Inflammatory macrophage (primary cell): ENCODE measurements at regions not wholly inside any gene's neighbourhood (a gene's known extent, or its start where the extent isn't known, plus 50 kb on each side); places are given as distances from the start of the nearest gene placed in this dataset.
"Not testable (repeated sequence)": the region's sequence is repeated elsewhere in the genome, so short reads cannot be mapped to it uniquely, and the experiment has no call there.

Experiments used
- DNase-seq, 2 donors: peaks; one replicate each; pipeline ENCODE4 v3.0.0-alpha.2; 2020 to 2022

DNA sequence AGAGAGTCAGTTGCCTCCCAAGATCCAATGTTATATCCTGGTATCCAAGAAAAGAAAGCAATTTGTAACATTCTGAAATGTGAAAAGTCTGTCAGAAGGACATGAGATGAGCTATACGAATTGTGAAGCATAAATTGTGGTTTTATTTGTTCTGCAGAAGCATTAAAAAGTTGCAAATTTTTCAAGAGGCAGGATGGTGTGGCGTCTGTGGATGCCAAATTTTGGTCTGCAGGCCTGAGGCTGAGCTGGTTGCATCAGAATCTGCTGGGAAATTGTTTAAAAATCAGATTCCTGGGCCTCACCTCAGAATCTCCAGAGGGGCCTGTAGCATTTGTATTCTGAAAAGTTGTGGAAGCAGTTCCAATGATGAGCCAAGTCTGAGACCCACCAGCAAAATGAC, 284.7 kb downstream of the NUAK1 start:
- no peak for DNase-seq

DNA sequence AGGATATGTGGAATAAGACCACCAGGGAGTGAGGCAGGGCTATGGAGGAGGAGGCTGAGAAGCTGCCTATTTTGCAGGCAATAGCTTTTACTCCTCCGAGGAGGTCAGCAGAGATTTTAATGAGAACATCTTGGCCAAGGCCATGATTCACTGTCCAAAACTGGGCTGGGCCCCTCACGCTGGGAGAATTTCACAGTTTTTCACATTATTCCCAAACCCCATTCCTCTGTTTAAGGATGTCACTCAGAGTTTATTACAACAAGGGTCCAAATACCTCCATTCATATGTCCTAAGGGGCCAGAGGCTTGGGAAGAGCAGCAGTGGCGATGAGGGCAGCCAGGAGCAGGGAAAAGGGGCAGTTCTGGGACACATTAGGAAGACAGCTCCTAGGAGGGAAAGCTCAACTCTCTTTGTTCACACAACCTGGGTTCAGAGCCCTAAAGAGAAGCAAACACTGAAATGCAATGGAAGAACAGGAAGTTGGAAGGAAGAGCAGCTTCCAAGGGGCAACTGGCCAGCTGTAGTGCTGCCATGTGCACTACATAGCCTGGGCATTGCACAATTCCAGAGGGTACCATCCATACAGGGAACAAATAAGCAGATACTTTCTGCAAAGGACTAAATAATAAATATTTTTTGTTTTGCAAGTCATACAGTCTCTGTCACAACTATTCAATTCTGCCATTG, 283.2 kb downstream of the NUAK1 start:
- DNase-seq, result no peak

DNA sequence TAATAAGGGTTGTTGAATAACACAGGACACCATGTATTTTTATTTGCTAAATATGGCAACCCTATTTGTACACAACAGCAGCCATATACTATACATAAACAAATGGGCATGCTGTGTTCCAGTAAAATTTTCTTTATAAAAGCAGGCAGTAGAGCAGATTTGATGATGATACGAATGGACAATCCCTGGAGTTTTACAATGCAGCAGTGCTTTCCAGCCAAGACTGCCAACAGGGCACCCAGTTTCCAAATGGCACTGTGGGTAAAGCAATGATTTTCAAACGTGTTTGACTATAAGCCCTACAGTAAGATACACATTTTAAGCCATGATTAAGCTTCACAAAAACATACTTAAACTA, 282.7 kb downstream of the NUAK1 start:
- no peak for DNase-seq

DNA sequence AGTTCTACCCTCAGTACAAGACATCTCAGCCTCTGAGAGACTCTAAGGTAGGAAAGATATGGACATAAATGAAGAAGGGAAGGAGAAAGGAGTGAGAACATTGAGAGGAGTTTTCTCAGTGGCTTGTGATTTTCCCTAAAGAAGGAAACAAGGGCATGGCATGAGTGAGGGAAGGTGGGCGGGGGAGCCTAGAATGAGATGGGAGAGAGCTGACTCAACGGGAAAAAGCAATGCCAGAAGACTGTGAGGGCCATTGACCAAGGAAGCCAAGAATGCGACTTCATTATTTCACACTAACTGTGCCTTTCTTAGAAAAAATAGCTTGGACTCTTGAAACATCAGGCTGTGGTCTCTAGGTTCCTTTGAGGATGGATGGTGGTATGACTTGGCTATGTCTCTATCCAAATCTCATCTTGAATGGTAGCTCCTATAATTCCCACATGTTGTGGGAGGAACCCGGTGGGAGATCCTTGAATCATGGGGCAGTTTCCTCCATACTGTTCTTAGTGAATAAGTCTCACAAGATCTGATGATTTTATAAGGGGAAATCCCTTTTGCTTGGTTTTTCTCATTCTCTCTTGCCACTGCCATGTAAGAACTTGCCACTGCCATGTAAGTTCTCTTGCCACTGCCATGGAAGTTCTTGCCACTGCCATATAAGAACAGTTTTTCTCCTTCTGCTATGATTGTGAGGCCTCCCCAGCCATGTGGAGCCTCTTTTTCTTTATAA, 279.6 kb downstream of the NUAK1 start:
- DNase-seq, result no peak

DNA sequence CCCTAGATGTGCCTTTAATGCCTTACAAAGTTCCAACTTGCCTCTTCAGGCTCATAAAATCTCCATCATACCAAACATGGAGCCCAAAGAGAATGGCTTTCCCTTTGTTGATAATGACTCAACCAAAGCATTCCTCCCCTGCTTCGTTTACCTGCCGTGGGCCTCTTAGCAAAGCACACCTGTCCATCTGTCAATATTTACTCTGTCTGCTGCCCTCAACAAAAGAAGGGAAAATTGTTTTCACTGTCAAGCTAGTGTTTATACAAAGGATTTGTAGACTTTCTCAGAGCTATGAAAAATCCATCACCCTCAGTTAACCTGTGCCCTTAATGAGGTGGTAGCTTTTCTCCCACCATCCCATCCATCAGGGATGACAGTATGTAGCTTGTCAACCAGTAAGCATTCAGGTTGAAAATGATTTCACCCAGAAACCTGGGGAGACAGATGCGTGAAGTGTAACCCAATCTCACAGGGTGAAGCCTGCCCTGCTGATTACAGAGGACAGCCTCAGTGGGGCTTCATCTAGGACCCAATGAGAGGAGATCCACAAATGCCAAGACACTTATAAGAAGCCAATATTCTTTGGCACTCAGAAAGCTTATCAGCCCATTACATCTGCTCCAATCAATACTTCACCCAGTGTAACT, 278.1 kb downstream of the NUAK1 start:
- DNase-seq, result no peak

DNA sequence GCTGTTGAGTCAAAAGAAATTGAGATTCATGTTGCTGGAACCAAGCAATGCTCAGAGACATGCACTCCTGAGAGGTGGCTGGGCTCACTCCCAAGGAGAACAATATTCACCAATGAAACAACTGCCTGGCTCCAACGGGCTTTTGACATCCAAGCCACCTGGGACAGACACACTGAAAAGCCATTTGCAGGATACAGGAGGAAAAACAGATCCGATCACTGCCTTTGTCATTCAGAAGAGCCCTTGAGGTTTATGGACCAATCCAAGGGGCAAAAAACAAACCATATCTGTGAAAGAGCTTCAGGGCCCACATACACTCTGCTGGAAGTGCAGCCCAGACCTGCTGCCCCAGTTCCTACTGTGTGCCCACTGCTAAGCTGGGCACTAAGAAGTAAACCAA, 277.5 kb downstream of the NUAK1 start:
- no peak for DNase-seq

DNA sequence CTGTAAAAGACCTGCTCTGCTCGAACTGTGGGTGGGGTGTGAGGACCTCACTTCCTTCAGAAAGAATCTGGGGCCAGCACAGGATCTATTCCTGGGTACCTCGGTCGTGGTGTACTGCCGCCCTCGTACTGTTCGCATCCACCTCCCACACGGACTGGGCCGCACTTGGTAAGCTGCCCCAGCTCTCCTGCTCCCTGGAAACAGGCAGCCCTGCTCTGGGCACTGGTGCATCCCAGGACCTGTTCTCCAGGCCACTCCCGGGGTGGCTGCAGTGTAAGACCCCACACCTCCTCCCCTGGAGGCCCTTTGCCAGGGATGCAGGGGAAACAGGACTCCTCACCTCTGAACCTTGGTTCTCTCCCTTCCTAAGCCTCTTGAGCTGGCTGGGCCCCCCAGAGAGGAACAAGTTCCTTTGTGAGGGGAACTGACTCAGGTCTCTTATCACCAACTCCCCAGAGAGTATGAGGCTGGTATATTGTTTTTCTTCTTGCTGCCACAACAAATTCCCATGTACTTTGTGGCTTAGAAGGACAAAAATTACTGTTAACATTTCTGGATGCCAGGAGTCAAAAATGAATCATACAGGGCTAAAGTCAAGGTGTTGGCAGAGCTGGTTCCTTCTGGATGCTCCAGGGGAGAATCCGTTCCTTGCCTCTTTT, 276.5 kb downstream of the NUAK1 start:
- DNase-seq, result no peak

DNA sequence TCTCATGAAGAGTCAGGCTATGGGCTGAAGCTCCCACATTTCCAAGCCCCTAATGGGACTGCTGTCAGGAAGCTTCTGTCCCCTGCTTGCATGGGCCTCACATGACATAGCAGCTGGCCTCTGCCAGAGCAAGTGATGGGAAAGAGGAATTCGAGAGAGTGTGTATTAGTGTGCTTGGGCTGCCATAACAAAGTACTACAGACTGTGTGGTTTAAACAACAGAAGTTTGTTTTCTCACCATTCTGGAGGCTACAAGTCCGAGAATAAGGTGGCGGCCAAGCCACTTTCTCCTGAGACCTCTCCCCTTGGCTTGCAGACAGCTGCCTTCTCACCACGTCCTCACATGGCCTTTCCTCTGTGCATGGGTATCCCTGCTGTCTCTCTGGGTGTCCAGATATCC, 274.4 kb downstream of the NUAK1 start:
- DNase-seq, result no peak

DNA sequence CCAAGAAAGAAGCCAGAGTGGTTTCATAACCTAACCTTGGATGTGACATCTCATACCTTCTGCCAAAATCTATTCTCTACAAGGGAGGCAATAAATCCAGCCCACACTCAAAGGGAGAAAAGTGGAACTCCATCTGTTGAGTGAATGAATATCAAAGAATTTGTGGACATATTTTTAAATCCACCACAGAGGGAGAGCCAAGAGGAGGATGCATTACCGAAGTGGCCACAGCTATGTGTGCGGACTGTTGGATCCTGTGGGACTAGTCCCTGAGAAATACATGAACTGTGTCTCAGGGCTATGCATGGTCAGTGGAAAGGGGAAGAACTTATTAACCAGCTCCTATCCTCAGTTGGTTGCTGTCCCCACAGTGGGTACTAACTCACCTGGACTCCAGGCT, 273.9 kb downstream of the NUAK1 start:
- no peak for DNase-seq

DNA sequence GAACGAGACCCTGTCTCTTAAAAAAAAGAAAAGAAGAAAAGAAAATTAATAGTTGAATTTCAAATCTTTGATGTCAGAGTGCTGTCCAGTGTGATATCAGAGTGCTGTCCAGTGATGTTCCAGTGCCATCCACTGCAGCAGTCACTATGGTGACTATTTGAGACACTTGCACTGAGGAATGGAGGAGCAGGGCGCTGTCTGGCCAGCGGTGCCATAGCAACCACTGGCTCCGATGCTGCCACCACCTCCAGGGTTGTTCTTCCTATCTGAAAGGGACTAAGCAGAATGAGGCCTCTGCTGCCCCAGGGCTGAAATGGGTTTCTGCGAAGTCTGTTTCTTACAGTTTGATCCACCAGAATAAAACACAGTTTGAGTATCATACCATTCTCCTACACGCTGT, 272.9 kb downstream of the NUAK1 start:
- no peak for DNase-seq

DNA sequence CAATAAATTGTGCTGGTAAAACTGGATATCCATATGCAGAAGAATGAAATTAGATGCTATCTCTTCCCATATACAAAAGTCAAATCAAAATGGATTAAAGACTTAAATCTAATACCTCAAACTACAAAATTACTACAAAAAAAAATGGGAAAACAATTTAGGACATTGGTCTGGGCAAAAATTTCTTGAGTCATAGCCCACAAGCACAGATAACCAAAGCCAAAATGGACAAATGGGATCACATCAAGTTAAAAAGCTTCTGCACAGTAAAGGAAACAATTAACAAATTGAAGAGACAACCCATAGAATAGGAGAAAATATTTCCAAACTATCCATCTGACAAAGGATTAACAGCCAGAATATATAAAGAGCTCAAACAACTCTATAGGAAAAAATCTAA, 264.6 kb downstream of the NUAK1 start:
- DNase-seq, result no peak

DNA sequence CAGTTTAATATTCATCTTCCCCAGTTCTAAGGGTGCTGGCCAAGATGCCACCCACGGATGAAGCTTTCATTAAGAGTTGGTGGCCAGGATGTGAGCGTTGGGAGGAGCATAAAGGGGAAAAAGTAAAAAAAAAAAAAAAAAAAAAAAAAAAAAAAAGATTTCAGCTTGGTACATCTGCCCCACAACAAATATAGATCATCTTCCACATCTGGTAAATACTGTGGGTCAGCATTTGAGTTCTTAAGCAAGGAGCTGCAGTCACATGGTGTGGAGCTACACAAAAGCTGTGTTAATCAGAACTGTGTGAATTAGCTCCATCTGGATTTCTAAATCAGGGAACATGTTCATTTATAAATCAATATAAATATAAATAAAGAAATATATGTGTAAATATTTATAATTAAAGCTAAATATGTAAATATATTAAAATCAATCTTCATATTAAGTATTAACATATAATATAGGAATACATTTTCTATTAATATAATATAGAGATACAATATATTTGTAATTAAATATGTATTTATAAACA, 262.3 kb downstream of the NUAK1 start:
- no peak for DNase-seq

DNA sequence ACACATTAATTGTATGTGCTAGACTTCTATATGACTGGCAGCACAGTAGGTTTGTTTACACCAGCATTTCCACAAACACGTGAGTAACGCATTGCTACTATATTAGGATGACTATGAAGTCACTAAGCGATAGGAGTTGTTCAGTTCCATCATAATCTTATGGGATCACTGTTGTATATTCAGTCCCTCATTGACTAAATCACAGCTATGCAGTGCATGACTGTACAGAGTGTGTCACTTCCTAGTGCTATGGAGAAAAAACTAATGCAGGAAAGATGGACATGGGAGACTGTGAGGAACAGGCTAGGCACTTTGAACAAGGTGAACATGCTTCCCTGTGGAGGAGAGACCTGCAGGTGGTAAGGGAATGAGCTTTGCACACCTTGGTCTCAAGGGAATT, 259.8 kb downstream of the NUAK1 start:
- DNase-seq, result no peak

DNA sequence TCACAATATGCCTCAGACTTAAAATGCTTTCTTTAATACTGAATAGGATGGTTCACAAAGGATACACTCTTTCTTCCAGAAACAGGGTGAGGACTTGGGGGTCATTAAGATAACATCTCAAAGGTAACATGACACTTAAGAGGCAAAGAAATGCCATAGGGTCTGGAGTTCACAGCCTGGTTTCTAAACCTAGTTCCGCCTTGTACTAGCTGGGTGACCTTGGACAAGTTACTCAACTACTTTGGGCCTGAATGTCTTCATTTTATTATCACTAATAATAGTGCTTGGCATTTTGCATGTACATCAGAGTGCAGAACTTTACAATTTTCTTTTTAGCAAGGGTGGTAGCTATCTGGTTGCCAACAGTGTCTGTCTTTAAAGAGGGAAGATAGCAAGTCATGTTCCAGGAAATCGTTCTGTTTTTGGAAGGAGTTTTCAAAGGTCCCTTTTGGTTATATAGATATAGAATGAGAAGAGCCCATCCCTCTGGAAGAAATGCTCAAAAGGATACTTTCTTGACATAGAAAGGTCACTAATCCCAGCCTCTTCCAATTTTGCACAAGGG, 257.8 kb downstream of the NUAK1 start:
- DNase-seq, result no peak

DNA sequence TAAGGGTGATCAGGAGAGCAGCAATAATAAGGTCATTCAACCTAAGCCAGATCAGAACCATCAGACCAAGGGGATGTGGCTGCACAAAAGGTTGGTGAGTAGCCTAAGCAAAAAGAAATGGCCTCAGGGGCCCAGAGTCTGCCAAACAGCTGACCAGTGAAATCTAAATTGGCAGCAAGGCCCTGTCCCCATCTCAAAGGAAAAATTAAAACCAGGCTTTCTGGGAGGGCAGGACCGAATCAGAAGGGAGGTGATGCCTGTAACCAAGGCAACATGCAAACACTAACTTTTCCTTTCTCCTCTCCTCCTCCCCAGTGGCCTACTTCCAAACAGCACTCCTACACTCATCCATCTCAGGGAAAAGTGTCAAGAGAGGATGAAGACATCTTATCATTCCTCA, 256.4 kb downstream of the NUAK1 start:
- DNase-seq, result no peak

DNA sequence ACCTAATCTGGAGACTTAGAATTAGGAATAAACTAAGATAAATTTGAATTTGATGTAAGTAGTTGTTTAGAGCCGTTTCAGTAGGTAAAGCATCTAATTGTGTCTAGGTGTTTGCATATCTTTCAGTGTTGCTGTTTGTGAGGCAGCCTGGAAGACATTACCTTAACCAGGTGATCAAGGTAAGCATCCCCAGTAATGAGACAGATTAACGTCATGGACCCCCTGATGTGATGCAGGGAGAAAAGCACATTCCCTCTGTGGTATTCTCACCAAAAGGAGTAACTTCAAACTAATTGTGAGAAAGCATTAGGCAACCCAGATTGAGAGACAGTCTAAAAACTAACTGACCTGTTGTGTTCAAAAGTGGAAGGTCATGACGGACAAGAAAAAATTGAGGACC, 251.6 kb downstream of the NUAK1 start:
- no peak for DNase-seq

DNA sequence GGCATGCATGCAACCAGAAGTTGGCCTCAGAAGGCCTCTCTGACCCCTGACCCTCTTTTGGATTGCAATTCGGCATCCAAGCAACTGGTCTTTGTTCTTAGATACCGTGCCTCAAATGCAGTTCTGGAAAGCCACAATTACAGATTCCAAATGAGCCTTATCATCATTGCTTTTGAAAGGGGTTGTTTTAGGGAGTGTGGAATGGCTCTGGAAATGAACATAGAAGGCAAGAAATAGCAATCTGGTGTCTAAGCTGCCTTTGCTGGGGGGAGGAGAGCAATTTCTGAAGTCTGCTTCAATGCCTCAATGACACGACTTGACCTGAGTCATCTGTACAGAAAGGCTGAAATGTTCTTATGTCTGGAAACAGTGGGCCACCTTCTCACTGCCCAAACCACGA, 250.1 kb downstream of the NUAK1 start:
- no peak for DNase-seq

DNA sequence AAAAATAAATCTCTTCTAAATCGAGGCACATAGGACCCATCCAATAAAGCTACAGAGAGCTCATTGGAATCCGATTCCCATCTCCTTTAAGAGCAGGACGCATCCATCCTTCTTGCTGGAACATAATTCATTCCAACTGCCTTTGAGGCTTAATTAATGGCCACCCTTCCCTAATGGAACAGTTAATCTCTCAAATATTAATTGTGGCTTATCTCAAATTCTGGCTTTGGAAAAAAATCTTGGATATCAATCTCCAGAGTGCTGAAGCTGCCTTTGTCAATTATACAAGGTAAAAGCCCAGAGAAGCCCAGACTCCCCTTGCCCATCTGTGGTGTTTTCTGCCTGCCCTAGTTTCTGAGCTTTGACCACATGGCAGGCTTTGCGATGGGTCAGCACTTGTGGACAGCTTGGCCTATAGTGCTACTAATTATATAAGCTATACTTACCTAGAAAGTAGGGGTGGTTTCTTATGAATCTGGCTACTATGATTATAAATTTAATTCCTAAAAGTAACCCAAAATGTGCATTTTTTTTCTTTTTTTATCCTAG, 246.3 kb downstream of the NUAK1 start:
- no peak for DNase-seq

DNA sequence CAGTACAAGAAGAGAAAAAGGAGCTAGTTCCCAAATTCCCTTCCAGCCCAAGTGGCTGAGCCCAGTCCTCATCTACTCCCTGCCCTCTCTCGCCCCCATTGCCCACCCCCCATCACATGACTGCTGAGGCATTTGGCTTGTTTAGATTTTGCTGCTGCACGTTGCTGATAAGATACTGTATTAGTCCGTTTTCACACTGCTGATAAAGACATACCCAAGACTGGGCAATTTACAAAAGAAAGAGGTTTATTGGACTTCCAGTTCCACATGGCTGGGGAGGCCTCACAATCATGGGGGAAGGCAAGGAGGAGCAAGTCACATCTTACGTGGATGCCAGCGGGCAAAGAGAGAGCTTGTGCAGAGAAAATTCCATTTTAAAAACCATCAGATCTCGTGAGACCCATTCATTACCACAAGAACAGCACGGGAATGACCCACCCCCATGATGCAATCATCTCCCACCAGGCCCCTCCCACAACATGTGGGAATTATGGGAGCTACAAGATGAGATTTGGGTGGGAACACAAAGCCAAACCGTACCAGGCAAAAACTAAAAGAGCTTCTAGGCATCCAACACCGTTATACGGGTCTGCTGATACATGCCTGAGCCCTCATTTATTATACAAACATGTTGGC, 243.4 kb downstream of the NUAK1 start:
- not testable (repeated sequence) for DNase-seq

DNA sequence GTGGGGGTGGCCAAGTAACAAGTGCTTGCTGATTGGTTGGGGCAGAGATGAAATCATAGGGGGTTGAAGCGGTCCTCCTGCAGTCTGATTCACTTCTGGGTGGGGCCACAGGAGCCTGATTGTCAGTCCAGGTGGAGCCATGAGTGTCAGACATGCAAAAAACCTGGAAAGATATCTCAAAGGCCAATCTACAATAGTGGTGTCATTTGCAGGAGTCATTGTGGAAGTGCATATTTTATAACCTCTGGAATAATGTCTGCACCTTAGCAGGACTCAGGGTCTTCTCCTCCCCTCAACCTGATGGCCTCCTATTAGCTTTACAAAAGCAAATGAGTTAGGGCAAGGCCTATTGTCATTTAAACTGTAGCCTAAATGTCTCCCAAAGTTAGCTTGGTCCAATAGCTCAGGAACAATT, 241.4 kb downstream of the NUAK1 start:
- no peak for DNase-seq

DNA sequence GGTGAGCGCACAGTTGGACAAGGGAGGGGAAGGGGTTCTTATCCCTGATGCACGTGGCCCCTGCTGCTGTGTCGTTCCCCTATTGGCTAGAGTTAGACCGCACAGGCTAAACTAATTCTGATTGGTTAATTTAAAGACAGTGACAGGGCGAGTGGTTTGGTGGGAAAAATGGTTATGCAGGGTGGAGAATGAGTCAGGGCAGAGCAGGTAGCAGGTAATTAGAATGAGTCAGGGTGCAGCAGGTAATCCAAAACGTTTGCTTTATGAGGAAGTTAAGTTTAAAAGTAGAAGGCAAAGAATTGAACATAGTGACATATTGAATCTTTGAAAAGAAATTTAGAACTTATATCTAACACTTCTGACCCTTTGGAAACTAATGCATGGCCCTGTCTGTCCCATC, 240.5 kb downstream of the NUAK1 start:
- DNase-seq, result not testable (repeated sequence)

DNA sequence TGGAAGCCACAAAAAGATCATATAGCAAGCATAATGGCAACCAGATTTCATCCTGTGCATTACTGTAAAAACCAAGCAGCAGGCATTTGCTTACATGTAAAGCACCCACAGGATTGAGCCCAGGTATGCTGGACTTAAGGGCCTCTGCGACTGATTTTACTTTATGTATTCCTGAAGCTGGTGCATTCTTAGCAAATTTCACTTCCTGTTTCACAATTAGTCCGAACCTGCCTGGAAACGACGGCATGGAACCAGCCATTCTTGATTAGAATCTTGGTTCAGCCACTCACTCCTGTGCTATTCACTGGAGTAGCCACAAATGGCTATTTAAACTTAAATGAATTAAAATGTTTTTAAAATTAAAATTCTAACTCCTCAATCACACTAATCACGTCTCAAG, 239.2 kb downstream of the NUAK1 start:
- DNase-seq, result no peak
